ENCODE measurements at regions not wholly inside any gene's neighbourhood (a gene's known extent, or its start where the extent isn't known, plus 50 kb on each side); places are given as distances from the start of the nearest gene placed in this dataset.

DNA sequence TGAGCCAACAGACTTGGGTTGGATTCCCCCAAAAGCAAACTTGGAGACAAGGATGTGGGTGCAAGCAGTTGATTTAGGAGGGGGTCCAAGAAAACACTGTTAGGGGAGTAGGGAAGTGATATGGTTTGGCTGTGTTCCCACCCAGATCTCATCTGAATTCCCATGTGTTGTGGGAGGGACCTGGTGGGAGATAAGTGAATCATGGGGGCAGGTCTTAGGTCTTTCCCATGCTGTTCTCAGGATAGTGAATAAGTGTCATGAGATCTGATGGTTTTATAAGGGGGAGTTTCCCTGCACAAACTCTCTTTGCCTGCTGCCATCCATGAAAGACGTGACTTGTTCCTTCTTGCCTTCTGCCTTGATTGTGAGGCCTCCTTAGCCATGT lies 542.6 kb downstream of the DHX35 start:
- DNase-seq = no peak

DNA sequence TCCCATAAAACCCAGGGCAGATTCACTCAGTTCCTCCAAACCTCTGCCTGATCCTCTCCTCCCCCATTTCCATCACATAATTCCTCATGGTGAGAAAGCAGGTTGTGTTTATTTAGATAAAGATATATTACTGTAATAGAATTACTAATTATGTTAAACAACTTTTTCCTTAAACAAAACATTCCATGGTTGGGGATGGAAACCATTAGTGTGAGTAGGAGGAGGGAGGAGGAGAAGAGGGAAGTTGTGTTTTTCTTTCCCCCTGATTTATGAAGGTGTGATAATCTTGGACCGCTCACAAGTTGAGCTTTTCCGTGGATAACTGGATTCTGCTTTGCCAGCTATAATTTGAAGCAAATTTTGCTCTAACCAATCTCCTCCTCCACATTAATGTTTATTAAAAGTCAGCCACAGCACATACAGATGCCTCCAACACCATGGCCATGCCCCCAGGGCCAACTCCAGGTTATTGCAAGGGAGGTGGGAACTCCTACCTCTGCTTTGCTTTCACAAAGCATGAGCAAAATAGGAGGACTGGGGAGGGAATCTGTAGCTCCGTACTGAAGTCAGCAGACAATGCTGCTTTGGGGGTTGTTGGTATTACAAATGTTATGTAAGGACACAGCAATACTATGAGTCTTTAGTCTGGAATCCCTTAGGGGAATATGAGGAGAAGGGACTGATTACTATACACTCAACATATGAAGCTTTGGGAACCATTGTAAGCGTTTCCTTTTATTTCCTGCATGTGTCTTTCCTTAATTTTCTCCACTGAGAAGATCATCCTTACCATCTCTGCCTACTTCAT lies 542.0 kb downstream of the DHX35 start:
- no peak for DNase-seq

DNA sequence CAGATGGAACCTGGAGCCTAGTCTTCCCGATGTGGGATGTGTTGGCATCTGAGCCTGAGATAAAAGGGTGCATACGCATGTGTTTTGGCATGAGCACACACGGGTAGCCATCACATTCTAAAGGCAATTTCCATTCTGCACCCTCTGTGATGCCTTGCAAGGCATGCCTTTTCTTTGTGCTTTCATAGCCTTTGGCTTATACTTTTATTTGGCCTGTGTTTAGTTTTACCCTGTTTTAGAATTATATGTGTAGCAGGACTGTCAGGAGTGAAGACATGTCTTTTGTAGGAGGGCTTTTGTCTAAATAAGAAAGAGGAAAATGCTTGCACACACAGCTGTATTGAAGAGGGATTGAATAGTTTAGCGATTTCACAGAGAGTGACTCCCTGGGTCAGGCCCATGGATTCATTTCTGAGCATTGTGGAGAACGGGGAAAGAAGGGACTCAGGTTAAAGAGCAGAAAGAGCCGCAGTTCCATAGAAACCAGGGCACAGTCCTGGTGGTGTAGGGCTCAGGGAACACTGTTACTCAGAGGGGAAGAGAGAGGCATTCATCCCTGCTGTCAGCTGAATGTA lies 530.2 kb downstream of the DHX35 start:
- DNase-seq = no peak

GRCh38 chr20:39491711-39492110 lies 529.6 kb downstream of the DHX35 start:
- no peak for DNase-seq

GRCh38 chr20:39489986-39490560 lies 527.9 kb downstream of the DHX35 start:
- no peak for DNase-seq

DNA sequence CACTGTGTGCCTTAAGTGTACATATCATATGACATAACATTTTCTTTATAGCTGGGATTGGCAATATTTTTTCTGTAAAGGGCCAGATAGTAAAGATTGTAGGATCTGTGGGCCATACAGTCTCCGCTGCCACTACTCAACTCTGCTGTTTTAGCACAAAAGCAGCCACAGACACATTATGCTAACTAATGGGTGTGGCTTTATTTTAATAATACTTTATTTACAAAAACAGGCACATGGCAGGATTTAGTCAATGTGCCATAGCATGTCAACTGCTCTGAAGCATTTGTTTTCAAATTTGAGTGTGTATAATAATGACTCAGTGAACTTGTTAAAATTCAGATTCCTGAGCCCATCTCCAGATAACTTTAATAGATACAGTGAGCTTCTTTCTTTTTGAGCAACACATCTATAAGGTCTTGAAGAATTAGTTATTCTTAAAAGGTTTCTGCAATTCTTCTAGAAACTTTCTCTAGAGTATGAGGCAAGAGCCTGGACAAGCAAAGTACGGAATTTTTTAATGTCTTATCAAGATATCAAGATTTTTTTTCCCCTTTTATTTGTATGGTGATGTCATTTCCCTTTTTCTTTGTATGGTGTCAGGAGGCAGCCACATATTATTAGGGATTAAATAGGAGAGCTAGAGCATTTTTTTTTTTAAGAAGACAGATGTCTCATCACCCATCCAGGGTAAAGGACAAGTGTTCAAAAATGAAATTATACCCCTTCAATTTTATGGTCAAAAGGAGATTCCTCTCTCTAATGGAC lies 518.3 kb downstream of the DHX35 start:
- DNase-seq = no peak

- no peak for DNase-seq
Observed at GRCh38 chr20:39479196-39479810, 517.2 kb downstream of the DHX35 start.

DNA sequence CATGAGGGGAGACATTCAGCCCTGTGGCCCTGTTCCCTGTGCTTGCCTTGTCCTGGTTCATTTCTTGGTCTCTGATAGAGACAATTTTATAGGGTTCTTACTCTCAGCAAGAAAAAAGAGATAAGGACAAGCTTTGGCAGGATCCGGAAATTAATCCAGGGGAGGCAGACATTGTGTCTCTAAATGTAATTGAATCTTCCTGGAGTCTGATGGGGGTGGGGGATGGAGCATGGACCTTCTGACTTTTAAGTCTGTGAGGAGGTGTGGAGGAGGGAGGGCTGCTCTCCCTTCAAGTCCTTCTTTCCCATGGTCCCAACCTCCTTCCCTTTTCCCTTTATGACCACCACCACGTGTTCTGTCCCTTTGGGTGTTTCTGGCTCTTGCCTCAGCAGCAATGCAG lies 512.7 kb downstream of the DHX35 start:
- DNase-seq = no peak

GRCh38 chr20:39473536-39473935 lies 511.4 kb downstream of the DHX35 start:
- no peak for DNase-seq

DNA sequence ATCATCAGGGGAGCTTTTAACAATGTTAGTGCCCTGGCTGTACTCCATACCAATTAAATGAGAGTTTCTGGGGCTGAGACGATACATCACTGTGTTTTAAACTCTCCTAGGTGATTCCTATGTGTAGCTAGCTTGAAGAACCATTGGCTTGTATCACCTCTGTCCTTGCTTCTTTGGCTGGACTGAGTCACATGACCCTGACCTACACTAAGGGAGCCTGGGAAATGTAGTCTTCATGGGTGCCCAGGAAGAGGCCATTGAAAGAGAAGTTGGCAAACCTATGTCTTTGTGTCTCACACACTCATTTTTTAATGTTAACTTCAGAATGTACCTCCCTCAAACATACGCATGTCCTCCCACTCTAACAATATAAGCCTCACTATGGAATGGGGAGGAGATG lies 506.6 kb downstream of the DHX35 start:
- DNase-seq = no peak

- no peak for DNase-seq
Observed at GRCh38 chr20:39464238-39464637, 502.1 kb downstream of the DHX35 start.

DNA sequence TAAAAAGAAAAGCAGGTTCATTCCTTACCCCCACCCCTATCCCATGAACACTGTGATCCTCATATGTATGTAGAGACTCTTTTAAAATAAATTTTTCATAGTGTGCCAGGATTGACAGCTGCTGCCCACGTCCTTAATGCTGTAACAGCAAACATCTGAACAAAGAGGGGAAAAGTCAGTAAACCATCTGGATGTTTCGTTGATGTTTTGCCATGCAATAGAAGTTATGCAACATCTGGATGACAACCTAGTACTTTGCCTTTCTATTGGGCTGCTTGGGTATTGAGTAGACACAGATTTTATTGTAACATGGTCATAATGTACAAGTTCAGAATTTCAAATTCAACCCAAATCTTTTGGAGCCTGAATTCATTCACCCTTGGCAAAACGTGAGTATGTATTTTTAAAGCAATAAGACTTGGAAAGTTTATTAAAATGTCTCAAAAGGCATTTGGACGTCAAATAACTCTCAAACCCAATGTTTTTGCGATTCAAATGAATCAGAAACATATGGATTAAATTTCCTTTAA lies 500.3 kb downstream of the DHX35 start:
- no peak for DNase-seq

- no peak for DNase-seq
Observed at GRCh38 chr20:39458452-39458851, 496.3 kb downstream of the DHX35 start.

DNA sequence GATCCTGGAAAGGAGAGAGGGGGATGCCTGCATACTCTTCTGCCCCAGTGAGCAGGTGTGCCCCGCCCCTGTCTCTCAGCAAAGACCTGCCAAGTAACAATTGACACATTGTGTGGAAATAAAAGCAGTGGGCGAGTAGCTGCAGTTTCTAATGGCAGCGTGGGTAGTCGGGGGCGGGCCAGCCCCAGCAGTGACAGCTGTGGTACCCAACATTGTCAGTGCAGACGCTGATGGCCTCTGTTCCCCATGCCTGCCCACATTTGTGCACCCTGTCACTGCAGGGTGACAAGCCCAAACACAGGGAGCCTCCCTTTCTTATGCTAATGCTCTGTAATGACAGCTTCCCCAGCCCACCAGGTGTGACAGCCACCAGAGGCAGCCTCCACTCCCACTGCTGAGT lies 491.7 kb downstream of the DHX35 start:
- DNase-seq = no peak

DNA sequence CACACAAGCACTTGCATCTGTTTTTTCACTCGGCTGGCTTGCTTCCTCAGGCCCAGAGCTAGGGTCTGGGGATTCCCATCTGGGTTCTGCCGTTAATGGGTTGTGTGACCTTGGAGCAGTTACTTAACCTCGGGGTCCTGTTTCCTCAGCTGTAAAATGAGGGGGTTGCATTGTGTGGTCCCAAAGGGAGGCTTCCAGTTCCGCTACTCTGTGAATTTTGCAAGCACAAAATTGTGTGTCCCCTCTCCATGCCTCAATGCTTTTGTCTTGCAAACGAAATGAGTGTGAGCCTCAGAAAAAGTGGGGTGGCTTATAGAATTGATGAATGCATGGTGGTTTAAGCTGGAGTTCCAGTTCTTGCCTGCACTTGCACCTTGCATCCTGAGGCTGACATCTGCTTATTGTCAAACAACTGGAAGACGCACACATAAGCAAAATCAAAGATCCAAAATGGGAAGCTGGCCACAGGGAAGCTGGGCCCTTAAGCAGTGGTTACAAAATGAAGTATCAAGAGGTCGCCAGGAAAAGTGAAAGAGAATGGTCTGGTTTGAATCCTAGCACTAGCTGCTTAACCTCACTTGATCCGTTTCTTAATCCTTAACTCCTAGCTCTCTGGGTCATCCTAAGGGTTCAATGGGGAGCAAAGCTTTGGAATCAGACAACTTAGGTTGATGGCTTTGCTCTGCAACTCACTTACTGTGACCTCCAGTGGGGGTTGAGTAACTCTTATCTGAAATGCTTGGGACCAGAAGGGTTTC lies 490.6 kb downstream of the DHX35 start:
- no peak for DNase-seq

DNA sequence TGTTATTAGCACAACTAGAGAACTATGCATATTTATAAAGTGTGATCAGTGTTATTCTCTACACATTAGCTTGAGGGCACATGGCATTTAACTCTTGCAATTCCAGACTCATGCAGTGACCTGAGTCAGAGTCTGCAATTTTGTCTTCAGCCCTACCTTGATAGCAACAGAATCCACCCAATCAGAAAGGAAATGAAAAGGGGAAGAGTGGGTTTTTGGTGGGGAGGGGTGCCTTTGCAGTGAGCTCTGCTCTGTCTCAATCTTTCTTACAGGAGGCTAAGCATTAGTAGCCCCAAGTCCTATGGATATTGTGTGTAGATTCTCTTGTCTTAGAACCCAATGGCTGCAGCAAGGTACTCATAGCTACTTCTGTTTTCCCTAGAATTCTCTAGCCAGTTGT lies 489.2 kb downstream of the DHX35 start:
- DNase-seq = no peak

DNA sequence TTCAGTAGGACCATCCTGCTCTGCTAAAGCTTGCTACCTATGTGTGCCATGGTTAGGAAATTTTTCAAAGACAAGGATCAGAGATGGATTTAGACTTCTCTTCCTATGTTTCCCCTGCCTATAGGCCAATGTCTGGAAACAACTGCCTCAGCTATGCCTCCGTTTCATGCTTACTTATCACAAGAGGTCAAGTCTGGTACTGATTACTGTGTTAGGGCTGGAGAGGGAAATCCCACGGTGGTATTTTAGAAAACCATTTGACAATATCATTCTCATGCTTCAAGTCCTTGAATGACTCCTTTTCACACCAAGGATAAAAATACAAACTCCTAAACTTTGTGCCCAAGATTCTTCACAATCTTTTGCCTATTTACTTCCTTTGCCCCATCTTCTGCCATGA lies 484.3 kb downstream of the DHX35 start:
- no peak for DNase-seq

- DNase-seq = no peak
Observed at GRCh38 chr20:39445095-39445494, 483.0 kb downstream of the DHX35 start.

GRCh38 chr20:39433466-39433865 lies 471.3 kb downstream of the DHX35 start:
- no peak for DNase-seq

DNA sequence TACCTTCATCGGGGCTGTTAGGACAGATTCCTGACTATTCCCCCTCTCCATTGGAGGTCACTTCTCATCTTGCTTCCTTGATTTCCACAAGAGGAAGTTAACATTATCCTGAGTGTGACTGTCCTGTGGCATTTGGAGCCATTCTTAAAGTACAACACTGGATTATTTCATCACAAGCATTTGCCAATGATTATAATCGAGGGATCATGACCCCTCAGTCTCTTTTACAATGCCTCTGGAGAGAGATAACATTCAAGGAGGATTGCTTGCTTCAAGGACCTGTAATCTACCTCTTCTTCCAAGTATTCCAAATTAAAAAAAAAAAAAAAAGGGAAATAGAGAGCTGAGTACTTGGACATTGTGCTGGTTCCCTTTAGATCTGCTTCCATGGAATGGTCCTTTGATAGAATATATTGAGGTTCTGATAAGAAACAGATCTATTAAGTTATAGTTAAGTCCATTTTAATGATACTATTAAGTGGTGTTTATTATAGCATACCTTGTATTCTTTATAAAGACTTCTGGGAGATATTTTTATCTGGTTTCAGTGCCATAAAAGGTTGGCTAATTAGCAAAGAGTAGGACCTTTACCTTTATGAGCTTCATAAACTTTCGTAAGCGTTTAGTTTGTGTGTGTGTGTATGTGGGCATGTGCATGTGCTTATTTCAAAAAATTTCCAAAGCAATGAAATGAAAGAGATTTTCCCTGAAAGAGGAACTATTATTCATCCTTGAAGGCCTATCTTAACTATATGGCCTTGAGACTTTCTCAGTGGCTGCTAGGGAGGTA lies 469.1 kb downstream of the DHX35 start:
- DNase-seq = no peak

GRCh38 chr20:39429726-39430125 lies 467.6 kb downstream of the DHX35 start:
- peak; percentile 40 for DNase-seq
